Glutamatergic neuron (in vitro differentiated cells): ENCODE measurements at regions not wholly inside any gene's neighbourhood (a gene's known extent, or its start where the extent isn't known, plus 50 kb on each side); places are given as distances from the start of the nearest gene placed in this dataset.

Source experiments
- DNase-seq: peaks from one replicate; pipeline ENCODE4 v3.0.0; 2022
- H3K27ac Mint-ChIP-seq: one replicate; pipeline ENCODE4 v1.8.0; 2020; ENCODE audit warnings: mild to moderate bottlenecking, mixed read lengths, inconsistent platforms; ENCODE audit not compliant: unreplicated experiment
- H3K27me3 Mint-ChIP-seq: one replicate; pipeline ENCODE4 v1.8.0; 2020; ENCODE audit warnings: mild to moderate bottlenecking, moderate library complexity, mixed read lengths, inconsistent platforms; ENCODE audit not compliant: unreplicated experiment
- H3K36me3 Mint-ChIP-seq: one replicate; pipeline ENCODE4 v1.8.0; 2020; ENCODE audit warnings: mild to moderate bottlenecking, mixed read lengths, inconsistent platforms; ENCODE audit not compliant: unreplicated experiment
- H3K4me1 Mint-ChIP-seq: one replicate; pipeline ENCODE4 v1.8.0; 2020; ENCODE audit warnings: mild to moderate bottlenecking, low read depth, mixed read lengths, inconsistent platforms; ENCODE audit not compliant: unreplicated experiment
- H3K4me3 Mint-ChIP-seq: one replicate; pipeline ENCODE4 v1.8.0; 2020; ENCODE audit warnings: mild to moderate bottlenecking, mixed read lengths, inconsistent platforms; ENCODE audit not compliant: unreplicated experiment
- H3K9me3 Mint-ChIP-seq: one replicate; pipeline ENCODE4 v1.8.0; 2020; ENCODE audit warnings: mild to moderate bottlenecking, moderate library complexity, mixed read lengths, inconsistent platforms; ENCODE audit not compliant: unreplicated experiment
- TF ChIP-seq, protein P1 (sequence below): fragments of 200-600 bp; sonication (generic); IDR thresholded peaks from one replicate; pipeline ENCODE4 v1.5.0; 2021; ENCODE audit not compliant: partially characterized antibody, unreplicated experiment

DNA sequence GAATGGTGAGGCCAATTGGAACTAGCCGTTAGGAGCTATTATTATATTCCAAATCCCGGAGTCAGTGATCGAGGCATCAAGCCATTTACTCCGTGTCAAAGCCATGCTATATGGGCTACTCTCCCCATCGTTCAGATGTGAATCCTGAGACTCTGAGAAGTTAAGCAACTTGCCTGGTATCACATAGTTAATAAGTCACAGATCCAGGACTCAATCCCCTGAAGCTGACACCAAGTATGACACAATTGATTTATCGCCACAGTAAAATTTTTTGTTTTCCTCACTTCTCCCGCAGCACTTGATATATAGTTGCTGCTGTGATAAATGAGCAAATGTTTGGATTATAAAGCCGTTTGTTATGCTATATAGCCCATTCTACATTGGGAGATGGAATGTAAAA, 50.8 kb upstream of the TSHZ2 start:
- peaks cover 3% of the 10 kb centered on the region for H3K9me3 Mint-ChIP-seq
- TF ChIP-seq, protein P1, sequence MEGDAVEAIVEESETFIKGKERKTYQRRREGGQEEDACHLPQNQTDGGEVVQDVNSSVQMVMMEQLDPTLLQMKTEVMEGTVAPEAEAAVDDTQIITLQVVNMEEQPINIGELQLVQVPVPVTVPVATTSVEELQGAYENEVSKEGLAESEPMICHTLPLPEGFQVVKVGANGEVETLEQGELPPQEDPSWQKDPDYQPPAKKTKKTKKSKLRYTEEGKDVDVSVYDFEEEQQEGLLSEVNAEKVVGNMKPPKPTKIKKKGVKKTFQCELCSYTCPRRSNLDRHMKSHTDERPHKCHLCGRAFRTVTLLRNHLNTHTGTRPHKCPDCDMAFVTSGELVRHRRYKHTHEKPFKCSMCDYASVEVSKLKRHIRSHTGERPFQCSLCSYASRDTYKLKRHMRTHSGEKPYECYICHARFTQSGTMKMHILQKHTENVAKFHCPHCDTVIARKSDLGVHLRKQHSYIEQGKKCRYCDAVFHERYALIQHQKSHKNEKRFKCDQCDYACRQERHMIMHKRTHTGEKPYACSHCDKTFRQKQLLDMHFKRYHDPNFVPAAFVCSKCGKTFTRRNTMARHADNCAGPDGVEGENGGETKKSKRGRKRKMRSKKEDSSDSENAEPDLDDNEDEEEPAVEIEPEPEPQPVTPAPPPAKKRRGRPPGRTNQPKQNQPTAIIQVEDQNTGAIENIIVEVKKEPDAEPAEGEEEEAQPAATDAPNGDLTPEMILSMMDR: no peak
- H3K36me3 Mint-ChIP-seq: no peaks in the 10 kb centered on the region
- H3K27ac Mint-ChIP-seq: no peak overlapping the region
- H3K4me1 Mint-ChIP-seq: peaks cover 3% of the 10 kb centered on the region
- no peak overlapping the region for H3K4me3 Mint-ChIP-seq
- DNase-seq: no peak
- peaks cover 2% of the 10 kb centered on the region for H3K27me3 Mint-ChIP-seq

DNA sequence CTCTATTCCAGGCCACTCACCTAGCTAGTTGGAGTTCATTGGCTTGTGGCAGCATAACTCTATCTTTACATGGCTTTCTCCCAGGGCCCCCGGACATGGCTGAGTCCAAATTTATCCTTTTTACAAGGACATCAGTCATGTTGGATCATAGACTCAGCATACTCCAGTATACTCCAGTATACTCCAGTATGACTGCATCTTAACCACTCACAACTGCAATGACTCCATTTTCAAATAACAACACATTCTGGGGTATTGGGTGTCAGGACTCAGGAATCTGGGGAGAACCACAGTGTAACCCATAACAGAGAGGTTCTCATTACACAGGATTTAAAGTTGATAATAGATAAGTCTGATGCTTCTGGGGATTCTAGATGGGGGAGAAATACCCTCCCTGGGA, 53.8 kb upstream of the TSHZ2 start:
- no peak for DNase-seq
- peaks cover 2% of the 10 kb centered on the region for H3K9me3 Mint-ChIP-seq
- no peaks in the 10 kb centered on the region for H3K27me3 Mint-ChIP-seq
- no peaks in the 10 kb centered on the region for H3K4me1 Mint-ChIP-seq
- no peaks in the 10 kb centered on the region for H3K36me3 Mint-ChIP-seq
- no peak overlapping the region for H3K4me3 Mint-ChIP-seq
- TF ChIP-seq, protein P1: no peak
- H3K27ac Mint-ChIP-seq: no peak overlapping the region

DNA sequence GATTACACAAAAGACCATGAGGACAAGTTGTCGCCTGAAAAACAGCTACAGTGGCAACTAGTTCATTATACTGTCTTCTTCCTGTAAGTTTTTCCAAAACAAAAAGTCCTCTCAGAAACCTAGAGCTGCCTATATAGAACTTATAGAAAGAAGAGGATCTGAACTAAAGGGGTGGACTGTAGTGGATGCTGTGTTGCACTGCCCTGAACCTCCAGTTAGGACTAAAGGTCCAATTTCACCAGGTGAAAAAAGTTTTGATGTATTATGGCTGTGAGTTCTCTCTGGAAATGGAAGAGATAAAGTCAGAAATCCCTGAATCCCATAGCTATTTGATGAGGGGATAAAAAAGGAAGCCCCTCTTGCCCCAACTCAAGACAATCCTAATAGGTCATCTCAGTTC, 56.6 kb upstream of the TSHZ2 start:
- Mint-ChIP-seq H3K4me3 (no peak overlapping the region), H3K36me3 (no peaks in the 10 kb centered on the region), H3K27ac (no peak overlapping the region), H3K4me1 (no peaks in the 10 kb centered on the region), H3K9me3 (peaks cover 2% of the 10 kb centered on the region), H3K27me3 (no peaks in the 10 kb centered on the region)
- TF ChIP-seq, protein P1: no peak
- DNase-seq: no peak

DNA sequence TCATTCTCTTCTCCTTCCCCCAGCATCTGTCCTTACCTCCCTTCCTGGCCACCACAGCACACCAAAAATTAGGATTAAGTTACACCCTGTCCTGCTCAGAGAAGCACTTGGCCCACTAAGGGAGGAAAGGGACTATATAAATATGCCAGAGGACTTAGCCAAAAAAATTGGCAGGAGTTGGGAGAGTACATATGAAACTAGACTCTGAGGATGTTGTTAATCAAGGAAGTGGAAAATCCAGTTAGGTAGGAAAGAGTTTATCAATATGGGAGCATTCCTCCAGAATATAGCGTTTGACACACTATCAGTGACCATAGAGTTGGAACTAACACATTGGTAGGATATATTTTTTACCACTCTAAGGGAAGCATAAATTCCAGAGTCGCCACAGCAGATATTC, 57.3 kb upstream of the TSHZ2 start:
- H3K27me3 Mint-ChIP-seq: no peaks in the 10 kb centered on the region

DNA sequence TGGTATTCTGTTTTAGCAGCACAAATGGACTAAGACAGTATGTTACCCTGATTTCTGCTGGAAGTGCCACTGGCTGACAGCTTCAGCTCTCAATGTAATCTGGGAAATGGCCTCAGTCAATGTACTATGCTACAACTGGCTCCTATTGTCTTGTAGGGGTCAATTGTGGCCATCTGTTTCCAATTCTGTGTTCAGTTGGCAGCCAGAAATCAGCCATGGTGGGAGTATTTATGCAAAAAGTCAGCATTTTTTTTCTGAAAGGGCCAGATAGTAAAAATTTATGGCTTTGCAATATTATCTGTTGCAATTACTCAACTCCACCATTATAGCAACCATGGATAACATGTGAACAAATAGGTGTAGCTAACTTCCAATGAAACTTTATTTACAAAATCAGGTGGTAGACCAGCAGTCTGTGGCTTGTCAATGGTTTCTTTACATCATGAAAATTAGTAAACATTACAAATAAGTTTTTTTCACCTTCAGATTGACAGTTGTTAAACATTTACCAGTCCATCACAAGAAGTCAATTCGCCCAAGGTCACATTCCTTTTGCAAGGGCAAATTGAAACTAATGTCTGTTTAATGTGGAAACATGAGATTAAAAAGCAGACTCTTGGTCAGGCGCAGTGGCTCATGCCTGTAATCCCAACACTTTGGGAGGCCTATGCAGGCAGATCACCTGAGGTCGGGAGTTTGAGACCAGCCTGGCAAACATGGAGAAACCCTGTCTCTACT, 58.3 kb upstream of the TSHZ2 start:
- TF ChIP-seq, protein P1: no peak
- no peaks in the 10 kb centered on the region for H3K4me1 Mint-ChIP-seq
- DNase-seq: no peak
- no peak overlapping the region for H3K4me3 Mint-ChIP-seq
- no peaks in the 10 kb centered on the region for H3K36me3 Mint-ChIP-seq
- H3K27me3 Mint-ChIP-seq: no peaks in the 10 kb centered on the region
- H3K9me3 Mint-ChIP-seq: peaks cover 2% of the 10 kb centered on the region
- no peak overlapping the region for H3K27ac Mint-ChIP-seq

More for the DNA sequence above, 57.3 kb upstream of the TSHZ2 start:
- Mint-ChIP-seq H3K27ac (no peak overlapping the region), H3K4me3 (no peak overlapping the region), H3K9me3 (peaks cover 2% of the 10 kb centered on the region), H3K4me1 (no peaks in the 10 kb centered on the region), H3K36me3 (no peaks in the 10 kb centered on the region)
- TF ChIP-seq, protein P1: no peak
- DNase-seq: no peak
